H1 (cell line): ENCODE measurements at regions not wholly inside any gene's neighbourhood (a gene's known extent, or its start where the extent isn't known, plus 50 kb on each side); places are given as distances from the start of the nearest gene placed in this dataset.

Experiments used
- BRCA1 ChIP-seq: IDR thresholded peaks from 2 replicates; pipeline ENCODE4 v1.6.1; 2012; ENCODE audit warnings: low read depth, low read length, improper control_type of control experiment
- CEBPB ChIP-seq: IDR thresholded peaks from 2 replicates; pipeline ENCODE4 v1.6.1; 2012; ENCODE audit warnings: low read depth, low read length
- EZH2 ChIP-seq: fragments of 200-600 bp; sonication (generic); IDR thresholded peaks from 2 replicates; pipeline ENCODE4 v1.7.1; 2012; ENCODE audit warnings: low read depth, mild to moderate bottlenecking, moderate library complexity, low read length, inconsistent platforms; ENCODE audit not compliant: severe bottlenecking
- GTF2F1 ChIP-seq: IDR thresholded peaks from 2 replicates; pipeline ENCODE4 v1.6.1; 2012; ENCODE audit warnings: low read depth, low read length, improper control_type of control experiment, borderline replicate concordance
- MAFK ChIP-seq: IDR thresholded peaks from 2 replicates; pipeline ENCODE4 v1.6.1; 2012; ENCODE audit warnings: low read depth, mild to moderate bottlenecking, improper control_type of control experiment, low read length
- MAX ChIP-seq: IDR thresholded peaks from 2 replicates; pipeline ENCODE4 v1.6.1; 2012; ENCODE audit warnings: inconsistent platforms
- NRF1 ChIP-seq: IDR thresholded peaks from 2 replicates; pipeline ENCODE4 v1.6.1; 2011; ENCODE audit warnings: mild to moderate bottlenecking, low read depth, low read length, improper control_type of control experiment
- POLR2A ChIP-seq, 2 experiments: IDR thresholded peaks; 1 replicate in 1 of 2; 2 replicates in 1 of 2; pipeline ENCODE4 v1.6.1; 2011; ENCODE audit warnings: low read depth in 2 of 2, low read length in 2 of 2, mild to moderate bottlenecking in 2 of 2; ENCODE audit errors: control extremely low read depth in 1 of 2
- SP1 ChIP-seq: IDR thresholded peaks from 2 replicates; pipeline ENCODE4 v1.6.1; 2011; ENCODE audit warnings: low read depth, low read length
- SP2 ChIP-seq: IDR thresholded peaks from 2 replicates; pipeline ENCODE4 v1.6.1; 2012; ENCODE audit warnings: mild to moderate bottlenecking, low read length, inconsistent platforms
- USF2 ChIP-seq: IDR thresholded peaks from 2 replicates; pipeline ENCODE4 v1.6.1; 2011; ENCODE audit warnings: low read length, improper control_type of control experiment
- TF ChIP-seq, protein P1 (sequence below), 3 experiments: IDR thresholded peaks; 1 replicate in 2 of 3; 2 replicates in 1 of 3; pipeline versions ENCODE4 v1.5.1 to v1.6.1; 2011; ENCODE audit warnings: low read length in 3 of 3, mild to moderate bottlenecking in 3 of 3, inconsistent platforms in 2 of 3, low read depth in 1 of 3, moderate library complexity in 1 of 3; ENCODE audit not compliant: insufficient read depth in 1 of 3; ENCODE audit errors: control extremely low read depth in 1 of 3

DNA sequence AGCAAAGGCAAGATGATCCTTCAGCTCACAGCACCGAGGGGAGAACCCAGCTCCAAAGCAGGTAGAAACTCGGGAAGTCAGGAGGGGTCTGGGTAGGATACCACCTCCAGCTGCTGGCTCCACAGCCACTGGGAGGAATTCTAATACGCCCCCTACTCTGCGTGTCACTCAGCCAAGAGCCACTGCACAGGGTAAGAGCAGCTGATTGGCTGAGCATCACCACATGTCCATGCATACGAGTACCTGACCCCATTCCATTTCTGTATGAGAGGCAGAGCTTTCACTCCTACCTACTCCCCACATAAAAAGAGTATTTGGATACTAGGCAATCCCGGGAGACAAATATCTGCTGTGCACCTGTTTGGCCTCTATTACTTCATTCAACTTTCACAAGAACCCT lies 121.4 kb downstream of the RRAGC start:
- TF ChIP-seq, protein P1, sequence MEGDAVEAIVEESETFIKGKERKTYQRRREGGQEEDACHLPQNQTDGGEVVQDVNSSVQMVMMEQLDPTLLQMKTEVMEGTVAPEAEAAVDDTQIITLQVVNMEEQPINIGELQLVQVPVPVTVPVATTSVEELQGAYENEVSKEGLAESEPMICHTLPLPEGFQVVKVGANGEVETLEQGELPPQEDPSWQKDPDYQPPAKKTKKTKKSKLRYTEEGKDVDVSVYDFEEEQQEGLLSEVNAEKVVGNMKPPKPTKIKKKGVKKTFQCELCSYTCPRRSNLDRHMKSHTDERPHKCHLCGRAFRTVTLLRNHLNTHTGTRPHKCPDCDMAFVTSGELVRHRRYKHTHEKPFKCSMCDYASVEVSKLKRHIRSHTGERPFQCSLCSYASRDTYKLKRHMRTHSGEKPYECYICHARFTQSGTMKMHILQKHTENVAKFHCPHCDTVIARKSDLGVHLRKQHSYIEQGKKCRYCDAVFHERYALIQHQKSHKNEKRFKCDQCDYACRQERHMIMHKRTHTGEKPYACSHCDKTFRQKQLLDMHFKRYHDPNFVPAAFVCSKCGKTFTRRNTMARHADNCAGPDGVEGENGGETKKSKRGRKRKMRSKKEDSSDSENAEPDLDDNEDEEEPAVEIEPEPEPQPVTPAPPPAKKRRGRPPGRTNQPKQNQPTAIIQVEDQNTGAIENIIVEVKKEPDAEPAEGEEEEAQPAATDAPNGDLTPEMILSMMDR (IDR thresholded peaks at IDR 0.05; ENCODE audit: control extremely low read depth in 1 of 3, insufficient read depth in 1 of 3, low read depth in 1 of 3, low read length in 3 of 3), result no peak
- TF ChIP-seq EZH2 (no peak), GTF2F1 (no peak), MAX (no peak), BRCA1 (no peak), USF2 (no peak), CEBPB (no peak), SP2 (no peak), MAFK (no peak), POLR2A (IDR thresholded peaks at IDR 0.05; ENCODE audit: control extremely low read depth in 1 of 2, low read depth in 2 of 2, low read length in 2 of 2) (no peak), SP1 (no peak), NRF1 (no peak)
